A549 (cell line): ENCODE measurements at regions not wholly inside any gene's neighbourhood (a gene's known extent, or its start where the extent isn't known, plus 50 kb on each side); places are given as distances from the start of the nearest gene placed in this dataset.
A peak's percentile ranks its signal among the peaks of the same experiment; 100 is the strongest.

Experiments
- ATAC-seq, 2 experiments: fragments of 200-7000 bp in 1 of 2; fragments of >200 bp in 1 of 2; cut with Nextera tagmentation in 1 of 2; cut with Tn5 transposase in 1 of 2; 3 replicates each; pipeline versions ENCODE4 v1.8.0 to v1.9.1; 2018 to 2020; ENCODE audit warnings: mild to moderate bottlenecking in 1 of 2, moderate library complexity in 1 of 2
- CTCF ChIA-PET: fragments of 300-600 bp; sonication (Branson Sonifier 250); formaldehyde crosslinking; extraction: SDS; loops from one replicate; lab custom pipeline; 2021; ENCODE audit warnings: antibody characterized with exemption, inconsistent platforms; lab: Yijun Ruan, JAX
- POLR2A ChIA-PET: fragments of 350-600 bp; formaldehyde crosslinking; extraction: SDS; loops from one replicate; lab custom pipeline; 2021; ENCODE audit warnings: antibody characterized with exemption, inconsistent platforms; lab: Yijun Ruan, JAX
- DNase-seq, 2 experiments: peaks; one replicate each; pipeline versions ENCODE4 v3.0.0 to v3.0.0-alpha.2; 2011 to 2016; ENCODE audit warnings: low read depth in 1 of 2, low spot score in 1 of 2
- FAIRE-seq: peaks from 2 replicates; lab custom pipeline; 2011; peaks lifted over from hg19 to GRCh38; lab: Jason Lieb, UNC
- H3K27ac ChIP-seq, 2 experiments: fragments of >200 bp; sonication (Bioruptor Twin); formaldehyde crosslinking; 3 replicates each; pipeline ENCODE4 v1.5.1; 2016 to 2017
- H3K4me1 ChIP-seq: fragments of >200 bp; sonication (Bioruptor Twin); formaldehyde crosslinking; 3 replicates; pipeline ENCODE4 v1.6.1; 2016
- H3K4me2 ChIP-seq: fragments of >200 bp; sonication (Bioruptor Twin); formaldehyde crosslinking; 3 replicates; pipeline ENCODE4 v1.6.1; 2016
- H3K4me3 ChIP-seq: fragments of >200 bp; sonication (Bioruptor Twin); formaldehyde crosslinking; 3 replicates; pipeline ENCODE4 v1.5.1; 2016
- H3K9me3 ChIP-seq: fragments of >200 bp; sonication (Bioruptor Twin); formaldehyde crosslinking; 3 replicates; pipeline ENCODE4 v1.6.1; 2016
- CBX8 ChIP-seq: fragments of 200-600 bp; sonication (generic); IDR thresholded peaks from 2 replicates; pipeline ENCODE4 v1.6.1; 2016
- CEBPB ChIP-seq, 2 experiments: fragments of >200 bp in 1 of 2; sonication (Bioruptor Twin) in 1 of 2; formaldehyde crosslinking in 1 of 2; IDR thresholded peaks; 2 replicates each; pipeline ENCODE4 v1.6.1; 2012 to 2016
- CHD2 ChIP-seq: fragments of 150-350 bp; IDR thresholded peaks from 2 replicates; pipeline ENCODE4 v1.6.1; 2014; ENCODE audit warnings: low read length; ENCODE audit not compliant: partially characterized antibody
- EHF ChIP-seq: fragments of 250-450 bp; sonication (Bioruptor Pico); IDR thresholded peaks from 2 replicates; pipeline ENCODE4 v1.5.0; 2020; ENCODE audit warnings: mild to moderate bottlenecking
- EHMT2 ChIP-seq: fragments of 200-600 bp; sonication (generic); IDR thresholded peaks from 2 replicates; pipeline ENCODE4 v1.6.1; 2016; ENCODE audit warnings: antibody characterized with exemption, low read depth, mild to moderate bottlenecking, moderate library complexity
- GATA3 ChIP-seq: IDR thresholded peaks from 2 replicates; pipeline ENCODE4 v1.6.1; 2012; ENCODE audit warnings: borderline replicate concordance
- HEYL ChIP-seq: fragments of 250-450 bp; sonication (Bioruptor Pico); IDR thresholded peaks from 2 replicates; pipeline ENCODE4 v1.8.0; 2021; ENCODE audit warnings: mild to moderate bottlenecking, moderate library complexity
- HOXA7 ChIP-seq: fragments of 250-450 bp; sonication (Bioruptor Pico); IDR thresholded peaks from 2 replicates; pipeline ENCODE4 v1.5.0; 2020; ENCODE audit warnings: mild to moderate bottlenecking, moderate library complexity
- HOXB5 ChIP-seq: fragments of 250-450 bp; sonication (Bioruptor Pico); IDR thresholded peaks from 2 replicates; pipeline ENCODE4 v1.5.0; 2020; ENCODE audit warnings: mild to moderate bottlenecking, moderate library complexity
- KDM1A ChIP-seq: fragments of 200-600 bp; sonication (generic); IDR thresholded peaks from 2 replicates; pipeline ENCODE4 v1.6.1; 2016; ENCODE audit warnings: low read depth, mild to moderate bottlenecking
- MAFK ChIP-seq: fragments of 450-650 bp; IDR thresholded peaks from 2 replicates; pipeline ENCODE4 v1.6.1; 2014; ENCODE audit not compliant: partially characterized antibody
- MAZ ChIP-seq: fragments of 150-350 bp; IDR thresholded peaks from 2 replicates; pipeline ENCODE4 v1.6.1; 2014; ENCODE audit warnings: antibody characterized with exemption, low read depth, low read length, borderline replicate concordance
- MYC ChIP-seq: IDR thresholded peaks from 2 replicates; pipeline ENCODE4 v1.6.1; 2012; ENCODE audit warnings: mild to moderate bottlenecking, inconsistent platforms, low read length, improper control_type of control experiment, borderline replicate concordance
- NPAS2 ChIP-seq: fragments of 250-450 bp; sonication (Bioruptor Pico); IDR thresholded peaks from 2 replicates; pipeline ENCODE4 v1.8.0; 2022; ENCODE audit warnings: mild to moderate bottlenecking, moderate library complexity, borderline replicate concordance
- NR3C1 ChIP-seq: fragments of >200 bp; sonication (Bioruptor Twin); formaldehyde crosslinking; IDR thresholded peaks from 3 replicates; pipeline ENCODE4 v1.6.1; 2017
- RARB ChIP-seq: fragments of 250-450 bp; sonication (Bioruptor Pico); IDR thresholded peaks from 2 replicates; pipeline ENCODE4 v1.8.0; 2021; ENCODE audit warnings: mild to moderate bottlenecking, moderate library complexity
- RFX5 ChIP-seq: fragments of 450-650 bp; IDR thresholded peaks from 2 replicates; pipeline ENCODE4 v1.7.1; 2014; ENCODE audit warnings: antibody characterized with exemption, mild to moderate bottlenecking, moderate library complexity
- RNF2 ChIP-seq: fragments of 200-600 bp; sonication (generic); IDR thresholded peaks from 2 replicates; pipeline ENCODE4 v1.6.1; 2016; ENCODE audit warnings: low read depth, mild to moderate bottlenecking, antibody characterized with exemption, moderate library complexity, borderline replicate concordance
- TFCP2L1 ChIP-seq: fragments of 250-450 bp; sonication (Bioruptor Pico); IDR thresholded peaks from 2 replicates; pipeline ENCODE4 v1.5.0; 2021; ENCODE audit warnings: mild to moderate bottlenecking
- ZFP36 ChIP-seq: fragments of 450-650 bp; IDR thresholded peaks from 2 replicates; pipeline ENCODE4 v1.6.1; 2014; ENCODE audit warnings: borderline replicate concordance; ENCODE audit not compliant: partially characterized antibody
- WGBS: methylation state at CpG from one replicate; pipeline ENCODE4 v1.1.6; 2017; ENCODE audit errors: missing lambda C conversion rate; 5-methylcytosine and 5-hydroxymethylcytosine counted together
- TF ChIP-seq, protein P1 (sequence below): fragments of >200 bp; sonication (Bioruptor Twin); formaldehyde crosslinking; IDR thresholded peaks from 3 replicates; pipeline ENCODE4 v1.6.1; 2016
- TF ChIP-seq, protein P2 (sequence below): IDR thresholded peaks from 2 replicates; pipeline ENCODE4 v1.6.1; 2012; ENCODE audit warnings: low read depth, borderline replicate concordance
- TF ChIP-seq, protein P3 (sequence below): fragments of >200 bp; sonication (Bioruptor Twin); formaldehyde crosslinking; IDR thresholded peaks from 2 replicates; pipeline ENCODE4 v1.6.1; 2016
- TF ChIP-seq, protein P4 (sequence below): fragments of 450-650 bp; IDR thresholded peaks from 2 replicates; pipeline ENCODE4 v1.6.1; 2014; ENCODE audit warnings: antibody characterized with exemption
- TF ChIP-seq, protein P5 (sequence below): fragments of >200 bp; sonication (Bioruptor Twin); formaldehyde crosslinking; IDR thresholded peaks from 3 replicates; pipeline ENCODE4 v1.5.1; 2016
- TF ChIP-seq, protein P6 (sequence below): IDR thresholded peaks from 2 replicates; pipeline ENCODE4 v1.6.1; 2012
- TF ChIP-seq, protein P7 (sequence below): fragments of 250-450 bp; sonication (Bioruptor Pico); IDR thresholded peaks from 2 replicates; pipeline ENCODE4 v1.5.0; 2020; ENCODE audit warnings: low read depth, mild to moderate bottlenecking, moderate library complexity

DNA sequence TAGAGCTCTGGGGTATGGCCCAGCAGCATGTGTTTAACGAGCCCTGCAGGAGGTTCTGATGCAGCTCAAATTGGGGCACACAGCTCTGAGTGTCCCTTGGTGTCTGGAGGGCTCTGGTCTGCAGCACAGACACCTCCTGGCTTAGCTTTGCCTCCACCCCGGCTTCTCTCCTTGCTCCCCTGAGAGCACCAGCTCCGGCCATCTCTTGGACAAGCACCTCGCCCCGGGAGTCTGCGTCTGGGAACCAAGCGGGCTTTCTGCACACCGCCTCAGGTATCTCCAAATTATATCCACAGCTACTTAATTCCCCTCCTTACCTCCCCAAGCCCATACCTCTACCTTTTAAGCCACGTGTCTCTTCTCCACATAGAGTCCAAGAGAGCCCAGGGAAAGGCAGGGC, 83.7 kb upstream of the IRX4 start:
- DNase-seq (no peak), ATAC-seq (no peak), FAIRE-seq (no peak)
- Histone ChIP-seq H3K4me2 (no peak overlapping the region), H3K4me1 (no peaks in the 10 kb centered on the region), H3K4me3 (no peak overlapping the region), H3K27ac (no peak overlapping the region), H3K9me3 (no peaks in the 10 kb centered on the region)
- POLR2A ChIA-PET = no interaction called here
- TF ChIP-seq NPAS2 (CRISPR knock-in tag) (no peak), CBX8 (no peak), TFCP2L1 (CRISPR knock-in tag) (no peak), ZFP36 (no peak), HOXB5 (CRISPR knock-in tag) (no peak), HOXA7 (CRISPR knock-in tag) (no peak), CEBPB (IDR thresholded peaks at IDR 0.05) (no peak), RARB (CRISPR knock-in tag) (no peak), KDM1A (no peak), MYC (no peak), MAFK (no peak), CHD2 (no peak), MAZ (no peak), RNF2 (no peak), EHF (CRISPR knock-in tag) (no peak)
- TF ChIP-seq, protein P1, sequence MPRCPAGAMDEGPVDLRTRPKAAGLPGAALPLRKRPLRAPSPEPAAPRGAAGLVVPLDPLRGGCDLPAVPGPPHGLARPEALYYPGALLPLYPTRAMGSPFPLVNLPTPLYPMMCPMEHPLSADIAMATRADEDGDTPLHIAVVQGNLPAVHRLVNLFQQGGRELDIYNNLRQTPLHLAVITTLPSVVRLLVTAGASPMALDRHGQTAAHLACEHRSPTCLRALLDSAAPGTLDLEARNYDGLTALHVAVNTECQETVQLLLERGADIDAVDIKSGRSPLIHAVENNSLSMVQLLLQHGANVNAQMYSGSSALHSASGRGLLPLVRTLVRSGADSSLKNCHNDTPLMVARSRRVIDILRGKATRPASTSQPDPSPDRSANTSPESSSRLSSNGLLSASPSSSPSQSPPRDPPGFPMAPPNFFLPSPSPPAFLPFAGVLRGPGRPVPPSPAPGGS = no peak
- TF ChIP-seq, protein P2, sequence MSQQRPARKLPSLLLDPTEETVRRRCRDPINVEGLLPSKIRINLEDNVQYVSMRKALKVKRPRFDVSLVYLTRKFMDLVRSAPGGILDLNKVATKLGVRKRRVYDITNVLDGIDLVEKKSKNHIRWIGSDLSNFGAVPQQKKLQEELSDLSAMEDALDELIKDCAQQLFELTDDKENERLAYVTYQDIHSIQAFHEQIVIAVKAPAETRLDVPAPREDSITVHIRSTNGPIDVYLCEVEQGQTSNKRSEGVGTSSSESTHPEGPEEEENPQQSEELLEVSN = no peak
- TF ChIP-seq, protein P3, sequence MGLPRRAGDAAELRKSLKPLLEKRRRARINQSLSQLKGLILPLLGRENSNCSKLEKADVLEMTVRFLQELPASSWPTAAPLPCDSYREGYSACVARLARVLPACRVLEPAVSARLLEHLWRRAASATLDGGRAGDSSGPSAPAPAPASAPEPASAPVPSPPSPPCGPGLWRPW = no peak
- 28% methylated on average over 8 of the region's 9 CpGs for WGBS
- CTCF ChIA-PET = interaction anchor here (1.6 kb wide), 1 partner anchor 9 kb away, joined by 5 read pairs; no protein-coding TSS in a partner anchor

DNA sequence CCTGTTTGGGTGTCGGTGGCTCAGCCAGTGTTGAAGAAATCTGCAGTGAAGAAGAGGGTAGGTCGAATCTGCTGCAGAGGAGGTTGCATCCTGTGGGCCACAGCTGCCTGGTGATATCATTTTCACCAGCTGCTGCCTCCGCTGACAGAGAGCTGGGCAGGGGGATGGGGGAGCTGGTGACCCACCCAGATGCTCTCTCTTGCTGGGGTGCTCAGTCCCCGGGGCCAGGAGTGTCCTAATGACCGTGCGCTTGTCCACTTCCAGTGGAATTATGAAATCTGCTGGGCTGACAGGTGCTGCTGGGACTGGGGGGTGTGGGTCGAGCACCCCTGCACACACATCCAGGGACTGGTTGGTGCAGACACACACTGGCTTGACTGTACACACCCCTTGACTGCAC, 83.2 kb upstream of the IRX4 start:
- H3K9me3 ChIP-seq = no peaks in the 10 kb centered on the region
- POLR2A ChIA-PET = no interaction called here
- ATAC-seq (0 out of 6 replicates have a peak, but pooled peaks of 1 of the 2 experiments have one; percentile 24), FAIRE-seq (no peak), DNase-seq (no peak)
- 1% methylated on average over 7 of the region's 7 CpGs for WGBS
- H3K4me2 ChIP-seq = no peak overlapping the region
- no peak for TF ChIP-seq CBX8
- TF ChIP-seq MAZ = no peak
- TF ChIP-seq GATA3 = no peak
- TF ChIP-seq NR3C1 = no peak
- TF ChIP-seq, protein P4, sequence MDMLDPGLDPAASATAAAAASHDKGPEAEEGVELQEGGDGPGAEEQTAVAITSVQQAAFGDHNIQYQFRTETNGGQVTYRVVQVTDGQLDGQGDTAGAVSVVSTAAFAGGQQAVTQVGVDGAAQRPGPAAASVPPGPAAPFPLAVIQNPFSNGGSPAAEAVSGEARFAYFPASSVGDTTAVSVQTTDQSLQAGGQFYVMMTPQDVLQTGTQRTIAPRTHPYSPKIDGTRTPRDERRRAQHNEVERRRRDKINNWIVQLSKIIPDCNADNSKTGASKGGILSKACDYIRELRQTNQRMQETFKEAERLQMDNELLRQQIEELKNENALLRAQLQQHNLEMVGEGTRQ = no peak
- TF ChIP-seq, protein P3 = no peak
- H3K27ac ChIP-seq = no peak overlapping the region
- H3K4me1 ChIP-seq = no peaks in the 10 kb centered on the region
- no peak overlapping the region for H3K4me3 ChIP-seq
- CTCF ChIA-PET = interaction anchor here (0.7 to 1.6 kb wide), 2 partner anchors 9 to 64 kb away, joined by 3 to 5 read pairs; no protein-coding TSS in a partner anchor

DNA sequence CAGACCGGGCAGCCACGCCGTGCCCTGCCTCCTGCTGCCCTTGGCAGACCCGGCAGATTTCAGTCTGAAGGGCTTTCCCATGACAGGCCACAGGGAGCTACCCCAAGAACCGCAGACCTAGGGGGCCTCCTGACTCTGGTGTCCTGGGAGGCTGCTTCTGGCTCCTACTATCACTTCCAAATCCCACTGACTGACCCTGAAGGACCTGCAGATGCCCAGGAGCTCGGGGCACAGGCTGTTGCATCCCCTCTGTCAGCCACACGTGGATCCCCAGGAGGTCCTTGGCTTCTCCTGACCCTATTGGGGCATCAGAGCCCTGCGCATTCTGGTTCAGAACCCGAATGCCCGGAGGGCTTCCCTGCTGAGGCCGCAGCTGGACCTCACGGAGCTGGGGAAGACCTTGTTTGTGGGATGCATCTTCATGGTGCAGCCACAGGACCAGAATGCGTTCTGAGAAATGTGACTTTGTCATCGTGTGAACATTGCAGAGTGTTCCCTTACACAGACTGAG, 81.3 kb upstream of the IRX4 start:
- no peak for ATAC-seq
- ChIA-PET CTCF (interaction anchor here (1.0 kb wide), 1 partner anchor 11 kb away, joined by 3 read pairs; no protein-coding TSS in a partner anchor), POLR2A (no interaction called here)
- Histone ChIP-seq H3K4me2 (no peak overlapping the region), H3K4me3 (no peak overlapping the region), H3K4me1 (no peaks in the 10 kb centered on the region), H3K9me3 (no peaks in the 10 kb centered on the region), H3K27ac (no peak overlapping the region)
- no peak for DNase-seq
- FAIRE-seq = no peak
- WGBS = 9% methylated on average over 9 of the region's 14 CpGs
- TF ChIP-seq EHMT2 (no peak), MAZ (no peak), MYC (no peak), RFX5 (no peak), RARB (CRISPR knock-in tag) (no peak), HEYL (no peak), KDM1A (no peak), MAFK (no peak)
- TF ChIP-seq, protein P5, sequence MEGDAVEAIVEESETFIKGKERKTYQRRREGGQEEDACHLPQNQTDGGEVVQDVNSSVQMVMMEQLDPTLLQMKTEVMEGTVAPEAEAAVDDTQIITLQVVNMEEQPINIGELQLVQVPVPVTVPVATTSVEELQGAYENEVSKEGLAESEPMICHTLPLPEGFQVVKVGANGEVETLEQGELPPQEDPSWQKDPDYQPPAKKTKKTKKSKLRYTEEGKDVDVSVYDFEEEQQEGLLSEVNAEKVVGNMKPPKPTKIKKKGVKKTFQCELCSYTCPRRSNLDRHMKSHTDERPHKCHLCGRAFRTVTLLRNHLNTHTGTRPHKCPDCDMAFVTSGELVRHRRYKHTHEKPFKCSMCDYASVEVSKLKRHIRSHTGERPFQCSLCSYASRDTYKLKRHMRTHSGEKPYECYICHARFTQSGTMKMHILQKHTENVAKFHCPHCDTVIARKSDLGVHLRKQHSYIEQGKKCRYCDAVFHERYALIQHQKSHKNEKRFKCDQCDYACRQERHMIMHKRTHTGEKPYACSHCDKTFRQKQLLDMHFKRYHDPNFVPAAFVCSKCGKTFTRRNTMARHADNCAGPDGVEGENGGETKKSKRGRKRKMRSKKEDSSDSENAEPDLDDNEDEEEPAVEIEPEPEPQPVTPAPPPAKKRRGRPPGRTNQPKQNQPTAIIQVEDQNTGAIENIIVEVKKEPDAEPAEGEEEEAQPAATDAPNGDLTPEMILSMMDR = no peak
- TF ChIP-seq, protein P6, sequence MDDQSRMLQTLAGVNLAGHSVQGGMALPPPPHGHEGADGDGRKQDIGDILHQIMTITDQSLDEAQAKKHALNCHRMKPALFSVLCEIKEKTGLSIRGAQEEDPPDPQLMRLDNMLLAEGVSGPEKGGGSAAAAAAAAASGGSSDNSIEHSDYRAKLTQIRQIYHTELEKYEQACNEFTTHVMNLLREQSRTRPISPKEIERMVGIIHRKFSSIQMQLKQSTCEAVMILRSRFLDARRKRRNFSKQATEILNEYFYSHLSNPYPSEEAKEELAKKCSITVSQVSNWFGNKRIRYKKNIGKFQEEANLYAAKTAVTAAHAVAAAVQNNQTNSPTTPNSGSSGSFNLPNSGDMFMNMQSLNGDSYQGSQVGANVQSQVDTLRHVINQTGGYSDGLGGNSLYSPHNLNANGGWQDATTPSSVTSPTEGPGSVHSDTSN = no peak
- TF ChIP-seq, protein P7, sequence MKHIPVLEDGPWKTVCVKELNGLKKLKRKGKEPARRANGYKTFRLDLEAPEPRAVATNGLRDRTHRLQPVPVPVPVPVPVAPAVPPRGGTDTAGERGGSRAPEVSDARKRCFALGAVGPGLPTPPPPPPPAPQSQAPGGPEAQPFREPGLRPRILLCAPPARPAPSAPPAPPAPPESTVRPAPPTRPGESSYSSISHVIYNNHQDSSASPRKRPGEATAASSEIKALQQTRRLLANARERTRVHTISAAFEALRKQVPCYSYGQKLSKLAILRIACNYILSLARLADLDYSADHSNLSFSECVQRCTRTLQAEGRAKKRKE (CRISPR knock-in tag) = no peak
